SJSA1 (cell line): ENCODE measurements at regions not wholly inside any gene's neighbourhood (a gene's known extent, or its start where the extent isn't known, plus 50 kb on each side); places are given as distances from the start of the nearest gene placed in this dataset.

Experiments
- DNase-seq, 2 experiments: peaks; one replicate each; pipeline ENCODE4 v3.0.0-alpha.2; 2015 to 2020; ENCODE audit warnings: low spot score in 2 of 2, low read depth in 1 of 2
- H3K27ac ChIP-seq: fragments of 250-450 bp; sonication (Bioruptor Pico); 2 replicates; pipeline ENCODE4 v1.5.1; 2020; ENCODE audit warnings: mild to moderate bottlenecking, moderate library complexity
- H3K27me3 ChIP-seq: fragments of 250-450 bp; sonication (Bioruptor Pico); replicated peaks from 2 replicates; pipeline ENCODE4 v1.5.1; 2020; ENCODE audit warnings: mild to moderate bottlenecking, moderate library complexity
- H3K36me3 ChIP-seq: fragments of 250-450 bp; sonication (Bioruptor Pico); 2 replicates; pipeline ENCODE4 v1.5.1; 2020; ENCODE audit warnings: mild to moderate bottlenecking
- H3K4me1 ChIP-seq: fragments of 250-450 bp; sonication (Bioruptor Pico); replicated peaks from 2 replicates; pipeline ENCODE4 v1.6.1; 2021; ENCODE audit warnings: mild to moderate bottlenecking
- H3K4me3 ChIP-seq: fragments of 250-450 bp; sonication (Bioruptor Pico); 2 replicates; pipeline ENCODE4 v1.5.1; 2020; ENCODE audit warnings: mild to moderate bottlenecking
- H3K9me3 ChIP-seq: fragments of 250-450 bp; sonication (Bioruptor Pico); replicated peaks from 2 replicates; pipeline ENCODE4 v1.5.1; 2020; ENCODE audit warnings: mild to moderate bottlenecking

DNA sequence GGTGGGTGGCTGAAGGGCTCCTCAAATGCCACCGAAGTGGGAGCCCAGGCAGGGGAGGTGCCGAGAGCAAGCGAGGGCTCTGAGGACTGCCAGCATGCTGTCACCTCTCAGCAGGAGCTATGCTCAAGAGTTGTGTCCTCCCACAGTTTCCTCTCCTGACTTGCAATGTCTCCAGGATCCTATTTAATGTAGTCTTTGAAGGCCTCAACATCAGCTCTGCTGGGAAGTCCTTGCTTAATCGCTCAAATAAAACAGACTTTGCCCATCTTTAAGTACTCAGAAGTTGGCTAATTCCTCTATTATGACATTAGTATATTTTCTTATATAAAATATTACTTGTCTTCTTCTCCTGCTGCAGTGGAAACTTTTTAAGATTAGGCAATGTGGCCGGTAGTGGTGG is 154.2 kb upstream of the NRIP1 start:
- H3K27ac ChIP-seq: no peak overlapping the region
- no peaks in the 10 kb centered on the region for H3K36me3 ChIP-seq
- no peaks in the 10 kb centered on the region for H3K9me3 ChIP-seq
- no peak for DNase-seq
- H3K4me3 ChIP-seq: no peak overlapping the region
- H3K4me1 ChIP-seq: no peaks in the 10 kb centered on the region
- no peaks in the 10 kb centered on the region for H3K27me3 ChIP-seq

DNA sequence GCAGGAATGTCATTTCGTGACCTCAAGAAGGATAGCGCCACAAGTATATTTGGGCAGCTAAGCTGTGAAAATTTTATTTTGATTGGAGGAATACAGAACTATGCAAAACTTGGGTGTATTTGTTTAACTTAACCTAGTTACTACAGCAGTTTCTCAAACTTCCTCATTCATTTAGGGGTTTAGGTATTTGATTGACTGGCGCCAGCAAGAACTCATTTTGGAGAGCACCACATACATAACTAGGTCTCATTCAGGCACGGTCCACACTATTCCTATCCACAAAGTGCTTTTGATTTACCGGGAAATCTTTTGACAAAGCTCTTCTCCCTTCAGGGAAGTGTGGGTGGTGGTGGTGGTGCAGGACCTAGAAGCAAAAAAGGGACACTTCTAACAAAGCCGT is 155.1 kb upstream of the NRIP1 start:
- Histone ChIP-seq H3K27ac (no peak overlapping the region), H3K36me3 (no peaks in the 10 kb centered on the region), H3K27me3 (no peaks in the 10 kb centered on the region), H3K4me3 (no peak overlapping the region), H3K4me1 (no peaks in the 10 kb centered on the region), H3K9me3 (no peaks in the 10 kb centered on the region)
- no peak for DNase-seq

DNA sequence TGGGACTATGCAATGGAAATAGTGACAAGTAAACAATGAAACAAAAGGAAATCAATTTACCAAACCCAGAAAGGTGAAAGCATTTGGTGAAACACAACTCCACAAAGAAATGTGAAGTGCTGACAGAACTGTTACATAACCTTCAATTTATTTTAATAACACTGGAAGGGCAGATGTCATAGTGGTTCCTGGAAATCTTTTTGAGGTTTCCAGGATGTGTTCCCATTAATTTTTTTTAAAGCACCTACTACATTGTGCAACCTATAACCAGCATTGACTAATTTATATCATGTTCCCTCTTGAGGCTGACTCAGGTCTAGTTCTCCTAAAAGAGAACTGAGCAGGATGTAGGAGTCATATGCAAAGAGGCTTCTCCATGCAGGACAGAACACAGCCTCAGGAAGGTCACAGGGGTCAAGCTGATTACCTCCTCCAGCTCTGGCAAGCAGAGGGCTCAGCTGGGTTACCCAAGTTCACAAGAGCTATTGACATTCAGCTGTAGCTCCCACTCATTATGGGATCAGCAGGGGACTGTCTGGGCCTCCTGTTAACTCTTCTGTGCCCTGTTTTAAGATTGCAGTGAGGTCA is 157.1 kb upstream of the NRIP1 start:
- Histone ChIP-seq H3K27me3 (no peaks in the 10 kb centered on the region), H3K9me3 (no peaks in the 10 kb centered on the region; the same call in 1 of the 2 replicates), H3K36me3 (no peaks in the 10 kb centered on the region), H3K27ac (no peak overlapping the region), H3K4me1 (no peaks in the 10 kb centered on the region), H3K4me3 (no peak overlapping the region)
- DNase-seq: no peak

DNA sequence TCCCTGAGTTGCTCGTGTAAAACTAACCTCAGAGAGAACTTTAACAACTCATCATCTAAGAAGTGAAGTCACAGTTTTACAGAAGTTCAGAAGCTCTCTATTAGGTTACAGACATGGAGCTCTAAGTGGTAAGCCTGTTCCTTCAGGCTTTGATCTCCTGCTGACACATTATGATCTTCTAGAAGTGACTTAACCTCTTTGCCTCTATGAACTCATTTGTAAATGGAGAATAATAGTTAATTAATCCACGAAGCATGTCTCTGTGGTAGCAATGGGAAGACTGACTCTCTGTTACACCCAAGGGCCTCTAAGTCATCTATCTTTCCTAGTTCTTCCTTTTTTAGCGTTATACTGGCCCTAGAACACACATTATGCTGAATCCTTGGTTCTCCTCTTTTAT is 157.9 kb upstream of the NRIP1 start:
- no peak overlapping the region for H3K4me3 ChIP-seq
- DNase-seq: no peak
- H3K27ac ChIP-seq: no peak overlapping the region
- H3K9me3 ChIP-seq: no peaks in the 10 kb centered on the region; the same call in 1 of the 2 replicates
- no peaks in the 10 kb centered on the region for H3K4me1 ChIP-seq
- H3K36me3 ChIP-seq: no peaks in the 10 kb centered on the region
- no peaks in the 10 kb centered on the region for H3K27me3 ChIP-seq

DNA sequence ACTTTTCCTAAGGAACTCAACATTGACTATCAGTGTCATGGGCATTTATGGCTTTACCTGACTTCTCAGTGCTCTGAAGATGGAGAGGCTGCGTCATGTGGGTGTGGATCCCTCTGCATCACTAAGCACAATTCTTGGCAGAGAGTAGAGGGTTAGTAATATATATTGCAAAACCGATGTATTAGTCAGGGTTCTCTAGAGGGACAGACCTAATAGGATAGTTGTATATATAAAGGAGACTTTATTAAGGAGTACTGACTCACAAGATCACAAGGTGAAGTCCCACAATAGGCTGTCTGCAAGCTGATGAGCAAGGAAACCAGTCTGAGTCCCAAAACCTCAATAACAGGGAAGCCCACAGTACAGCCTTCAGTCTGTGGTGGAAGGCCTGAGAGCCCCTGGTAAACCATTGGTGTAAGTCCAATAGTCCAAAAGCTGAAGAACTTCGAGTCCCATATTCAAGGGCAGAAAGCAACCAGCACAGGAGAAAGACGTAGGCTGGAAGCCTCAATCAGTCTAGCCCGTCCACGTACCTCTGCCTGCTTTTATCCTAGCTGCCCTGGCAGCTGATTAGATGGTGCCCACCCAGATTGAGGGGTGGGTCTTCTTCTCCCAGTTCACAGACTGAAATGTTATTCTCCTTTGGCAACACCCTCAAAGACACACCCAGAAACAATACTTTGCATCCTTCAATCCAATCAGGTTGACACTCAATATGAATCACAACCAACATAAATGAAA is 159.7 kb upstream of the NRIP1 start:
- Histone ChIP-seq H3K9me3 (no peaks in the 10 kb centered on the region; the same call in 1 of the 2 replicates), H3K27ac (no peak overlapping the region), H3K27me3 (no peaks in the 10 kb centered on the region), H3K4me1 (no peaks in the 10 kb centered on the region), H3K4me3 (no peak overlapping the region), H3K36me3 (no peaks in the 10 kb centered on the region)
- DNase-seq: no peak

DNA sequence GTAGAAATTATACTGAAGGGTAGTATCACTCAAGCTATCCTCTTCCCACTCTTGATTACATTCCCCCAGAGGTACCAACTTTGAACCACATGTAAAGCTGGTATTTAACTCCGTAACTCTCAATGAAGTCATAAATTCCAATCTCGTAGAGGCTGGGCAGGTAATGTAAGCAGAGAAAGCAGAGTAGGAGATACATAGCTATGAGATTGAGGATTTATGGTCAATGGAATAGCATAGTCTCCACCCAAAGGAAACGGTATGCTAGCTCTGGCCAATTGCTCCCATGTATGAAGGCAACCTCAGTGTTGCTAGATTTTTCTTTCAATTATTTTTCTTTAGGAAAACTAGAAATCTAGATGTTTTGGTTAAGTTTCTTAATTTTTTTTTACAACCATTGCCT is 163.1 kb upstream of the NRIP1 start:
- Histone ChIP-seq H3K27ac (no peak overlapping the region), H3K4me1 (no peaks in the 10 kb centered on the region), H3K9me3 (no peaks in the 10 kb centered on the region; the same call in 1 of the 2 replicates), H3K4me3 (no peak overlapping the region), H3K36me3 (no peaks in the 10 kb centered on the region), H3K27me3 (no peaks in the 10 kb centered on the region)
- DNase-seq: no peak

DNA sequence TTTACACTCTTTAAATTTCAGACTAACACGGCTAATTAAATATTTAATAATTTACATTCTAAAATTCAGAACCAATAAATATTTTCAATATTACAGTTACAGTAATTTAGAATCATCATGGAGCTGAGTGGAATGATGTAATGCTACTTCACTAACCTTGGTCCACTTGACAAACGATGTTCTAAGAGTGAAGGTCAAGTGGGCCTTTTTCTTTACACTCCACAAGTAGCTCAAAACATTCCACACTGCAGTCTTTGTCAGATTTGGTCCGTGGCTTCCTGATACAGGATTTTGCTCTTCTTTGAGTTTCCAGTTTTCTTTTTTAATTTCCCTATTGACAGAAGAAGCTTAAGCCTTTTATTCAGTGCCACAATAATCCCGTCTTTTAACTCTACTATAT is 164.6 kb upstream of the NRIP1 start:
- DNase-seq: no peak

DNA sequence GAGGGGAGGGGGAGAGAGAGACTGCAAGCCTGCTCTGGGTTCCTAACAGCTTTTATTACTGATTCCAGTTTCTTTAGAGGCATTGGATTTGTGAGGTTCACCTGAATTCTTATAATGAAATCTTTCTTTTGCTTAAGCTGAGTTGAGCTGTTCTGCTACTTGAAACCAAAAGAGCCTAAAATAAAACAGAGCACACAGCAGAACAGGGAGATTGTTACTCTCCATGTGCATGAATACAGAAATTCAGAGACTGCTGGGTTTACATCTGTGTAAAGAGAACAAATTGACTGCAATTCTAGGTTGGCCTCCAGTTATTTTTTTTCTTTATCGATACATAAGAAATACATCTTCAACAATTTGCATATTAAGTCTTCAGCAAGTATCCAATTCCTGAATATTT is 168.8 kb upstream of the NRIP1 start:
- no peaks in the 10 kb centered on the region for H3K9me3 ChIP-seq
- no peak overlapping the region for H3K4me3 ChIP-seq
- no peak overlapping the region for H3K27ac ChIP-seq
- no peak for DNase-seq
- no peaks in the 10 kb centered on the region for H3K27me3 ChIP-seq
- no peaks in the 10 kb centered on the region for H3K36me3 ChIP-seq
- H3K4me1 ChIP-seq: no peaks in the 10 kb centered on the region

More for the DNA sequence above, 164.6 kb upstream of the NRIP1 start:
- H3K27ac ChIP-seq: no peak overlapping the region
- no peaks in the 10 kb centered on the region for H3K4me1 ChIP-seq
- H3K36me3 ChIP-seq: no peaks in the 10 kb centered on the region
- H3K4me3 ChIP-seq: no peak overlapping the region
- H3K9me3 ChIP-seq: no peaks in the 10 kb centered on the region; the same call in 1 of the 2 replicates
- H3K27me3 ChIP-seq: no peaks in the 10 kb centered on the region

DNA sequence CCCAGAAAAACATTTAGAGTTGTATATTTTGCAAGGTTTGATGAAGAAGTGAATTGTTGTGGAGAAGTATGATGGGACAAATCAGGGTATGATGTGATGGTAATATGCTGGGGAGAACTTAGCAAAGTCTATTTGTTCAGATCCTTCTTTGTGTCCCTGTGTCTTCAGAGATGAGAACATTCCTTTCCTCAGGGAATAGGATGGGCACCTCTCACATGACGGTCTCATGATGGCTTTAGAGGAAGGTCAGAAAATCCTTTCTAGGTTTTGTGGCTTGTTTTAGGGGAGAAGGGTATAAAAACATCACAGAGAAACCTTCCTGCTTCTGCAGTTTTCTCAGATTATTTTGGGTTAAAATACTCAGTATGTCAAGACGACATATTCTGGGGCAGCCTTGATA is 171.3 kb upstream of the NRIP1 start:
- no peak overlapping the region for H3K27ac ChIP-seq
- no peaks in the 10 kb centered on the region for H3K36me3 ChIP-seq
- H3K27me3 ChIP-seq: no peaks in the 10 kb centered on the region
- no peak for DNase-seq
- no peaks in the 10 kb centered on the region for H3K9me3 ChIP-seq
- no peaks in the 10 kb centered on the region for H3K4me1 ChIP-seq
- H3K4me3 ChIP-seq: no peak overlapping the region

DNA sequence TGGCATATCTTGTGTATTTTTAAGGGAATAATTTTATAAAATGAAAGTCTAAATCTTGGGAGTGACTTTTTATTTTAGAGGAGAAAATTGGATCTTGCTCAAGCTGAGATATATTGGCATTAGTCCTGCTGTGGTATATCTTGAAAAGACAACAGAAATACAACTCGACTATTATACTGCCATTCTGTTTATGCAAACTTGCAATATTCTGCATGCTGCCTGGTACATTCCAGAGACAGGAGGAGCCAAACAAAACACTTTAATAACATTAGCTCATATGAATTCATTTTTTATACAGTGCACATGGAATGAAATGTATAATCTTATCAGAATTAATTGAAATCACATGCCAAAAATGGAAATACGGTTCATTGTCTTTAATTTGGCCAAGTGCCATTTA is 176.0 kb upstream of the NRIP1 start:
- Histone ChIP-seq H3K27ac (no peak overlapping the region), H3K9me3 (no peaks in the 10 kb centered on the region), H3K4me3 (no peak overlapping the region), H3K4me1 (no peaks in the 10 kb centered on the region), H3K27me3 (no peaks in the 10 kb centered on the region), H3K36me3 (no peaks in the 10 kb centered on the region)
- DNase-seq: no peak

DNA sequence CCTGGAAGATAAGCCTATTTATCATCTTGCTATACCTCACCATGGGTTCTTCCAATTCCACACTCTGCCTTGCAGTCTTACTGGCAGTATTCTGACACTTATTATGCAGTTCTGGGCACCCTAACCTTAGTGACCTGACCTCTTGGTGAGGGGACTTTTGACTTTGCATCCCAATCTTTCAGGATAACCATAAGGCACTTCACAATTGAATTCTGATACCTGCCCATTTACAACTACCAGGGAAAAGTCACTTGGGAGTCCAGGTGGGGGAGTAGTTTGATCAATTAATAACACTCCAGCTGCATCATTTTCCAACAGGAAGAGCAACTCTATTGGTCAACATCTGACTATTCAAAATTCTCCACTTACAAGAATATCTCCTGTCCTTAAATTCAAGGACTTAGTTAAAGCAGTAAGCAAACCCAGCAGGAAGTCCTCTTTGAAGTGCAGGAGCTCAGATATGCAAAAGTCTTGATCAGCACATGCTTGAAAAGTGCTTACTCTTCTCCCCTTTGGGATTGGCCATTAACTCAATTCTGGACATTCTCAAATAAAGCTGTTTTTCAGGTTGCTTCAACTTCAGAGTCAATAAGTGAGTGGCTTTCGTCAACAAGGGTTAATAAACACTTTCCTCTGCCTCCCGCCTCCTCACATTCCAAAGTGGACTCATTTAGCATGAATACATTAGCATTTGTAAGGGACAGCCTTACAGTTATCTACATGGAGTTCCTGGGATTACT is 177.4 kb upstream of the NRIP1 start:
- H3K4me3 ChIP-seq: no peak overlapping the region
- H3K27me3 ChIP-seq: no peaks in the 10 kb centered on the region
- DNase-seq: no peak
- no peaks in the 10 kb centered on the region for H3K36me3 ChIP-seq
- H3K4me1 ChIP-seq: no peaks in the 10 kb centered on the region
- H3K9me3 ChIP-seq: no peaks in the 10 kb centered on the region
- H3K27ac ChIP-seq: no peak overlapping the region

DNA sequence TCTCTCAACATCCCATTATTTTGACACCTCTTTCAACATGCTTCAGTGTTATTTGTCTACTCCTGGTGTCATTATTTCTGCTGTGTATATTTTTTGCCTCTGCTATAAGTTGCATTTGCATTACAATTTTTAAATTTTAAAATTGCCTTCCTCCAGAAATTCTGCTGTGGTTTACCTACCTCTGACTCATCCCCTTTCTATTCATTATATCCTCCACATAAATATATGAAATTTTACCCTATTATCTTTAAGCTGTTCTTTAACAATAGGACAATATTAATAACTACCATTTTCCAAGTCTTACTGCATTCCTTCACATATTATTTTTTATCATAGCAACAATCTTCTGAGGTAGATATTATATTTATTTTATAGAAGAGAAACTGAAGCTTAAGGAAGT is 178.1 kb upstream of the NRIP1 start:
- Histone ChIP-seq H3K27me3 (no peaks in the 10 kb centered on the region), H3K4me1 (no peaks in the 10 kb centered on the region), H3K9me3 (no peaks in the 10 kb centered on the region), H3K27ac (no peak overlapping the region), H3K36me3 (no peaks in the 10 kb centered on the region), H3K4me3 (no peak overlapping the region)
- DNase-seq: no peak

DNA sequence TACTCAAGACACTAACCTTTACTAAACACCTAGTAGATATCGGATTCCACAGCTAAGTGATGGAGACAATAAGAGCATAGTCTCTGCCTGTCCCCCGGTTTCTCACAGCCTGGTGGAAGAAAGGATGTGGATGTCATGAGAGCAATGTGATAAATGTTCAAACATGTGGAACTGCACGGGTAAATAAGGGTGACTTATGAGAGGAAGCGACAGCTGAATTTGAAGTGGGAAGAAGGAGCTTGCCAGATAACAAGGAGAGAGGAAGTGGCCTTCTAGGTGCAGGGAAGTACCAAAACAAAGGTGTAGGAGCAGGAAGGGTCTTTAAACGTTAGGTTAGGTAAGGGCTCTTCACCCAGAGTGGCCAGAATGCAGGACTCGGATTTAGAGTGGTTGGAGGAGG is 178.6 kb upstream of the NRIP1 start:
- no peak for DNase-seq
- Histone ChIP-seq H3K9me3 (no peaks in the 10 kb centered on the region), H3K4me3 (no peak overlapping the region), H3K4me1 (no peaks in the 10 kb centered on the region), H3K27me3 (no peaks in the 10 kb centered on the region), H3K27ac (no peak overlapping the region), H3K36me3 (no peaks in the 10 kb centered on the region)

DNA sequence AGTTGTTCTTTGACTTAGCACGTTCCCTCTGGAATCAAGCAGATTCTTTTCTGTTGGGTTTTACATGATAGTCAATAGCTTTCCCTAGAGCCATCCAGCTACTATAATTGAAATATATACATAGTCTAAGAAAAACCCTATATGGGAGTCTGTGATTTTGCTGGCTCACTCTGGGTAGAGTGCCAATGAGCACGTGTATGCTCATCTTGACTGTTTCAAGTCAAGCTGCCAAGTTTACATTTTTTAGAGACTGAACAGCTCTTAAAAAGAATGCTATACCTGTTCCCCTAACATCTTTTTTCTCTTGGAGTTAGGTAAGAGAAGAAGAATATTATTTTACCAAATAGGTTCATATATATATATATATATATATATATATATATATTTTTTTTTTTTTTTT is 182.8 kb upstream of the NRIP1 start:
- H3K4me1 ChIP-seq: no peaks in the 10 kb centered on the region
- DNase-seq: no peak

More for the DNA sequence above, 182.8 kb upstream of the NRIP1 start:
- Histone ChIP-seq H3K36me3 (no peaks in the 10 kb centered on the region), H3K9me3 (no peaks in the 10 kb centered on the region), H3K4me3 (no peak overlapping the region), H3K27me3 (no peaks in the 10 kb centered on the region), H3K27ac (no peak overlapping the region)
